Neural cell (in vitro differentiated cells): ENCODE measurements at regions not wholly inside any gene's neighbourhood (a gene's known extent, or its start where the extent isn't known, plus 50 kb on each side); places are given as distances from the start of the nearest gene placed in this dataset.

Source experiments
- H2AFZ ChIP-seq: fragments of 200-600, 300-800 bp; sonication (generic), shearing (Covaris generic); 2 replicates; pipeline ENCODE4 v1.6.0; 2014; ENCODE audit warnings: low read depth, mild to moderate bottlenecking, antibody characterized with exemption, low read length, moderate library complexity
- H3F3A ChIP-seq: fragments of 200-600 bp; shearing (Covaris generic); 2 replicates; pipeline ENCODE4 v1.6.1; 2016; ENCODE audit warnings: mild to moderate bottlenecking, moderate library complexity, mixed read lengths, antibody characterized with exemption, low read length; ENCODE audit not compliant: insufficient read depth, poor library complexity, severe bottlenecking
- H3K27ac ChIP-seq: fragments of 200-600, 300-800 bp; sonication (generic), shearing (Covaris generic); 2 replicates; pipeline ENCODE4 v1.5.1; 2014; ENCODE audit warnings: mild to moderate bottlenecking, low read length, moderate library complexity
- H3K27me3 ChIP-seq: fragments of 300-800, 200-600 bp; sonication (generic), shearing (Covaris generic); 2 replicates; pipeline ENCODE4 v1.6.0; 2014; ENCODE audit warnings: mild to moderate bottlenecking, low read depth, low read length, moderate library complexity; ENCODE audit not compliant: insufficient read depth
- H3K36me3 ChIP-seq: fragments of 300-800, 200-600 bp; sonication (generic), shearing (Covaris generic); 2 replicates; pipeline ENCODE4 v1.5.1; 2014; ENCODE audit warnings: mild to moderate bottlenecking, antibody characterized with exemption, low read length, moderate library complexity; ENCODE audit not compliant: insufficient read depth
- H3K4me2 ChIP-seq: fragments of 300-800, 200-600 bp; sonication (generic), shearing (Covaris generic); 2 replicates; pipeline ENCODE4 v1.6.0; 2014; ENCODE audit warnings: mild to moderate bottlenecking, low read length
- H3K4me3 ChIP-seq: fragments of 300-800, 200-600 bp; sonication (generic), shearing (Covaris generic); 2 replicates; pipeline ENCODE4 v1.5.1; 2014; ENCODE audit warnings: mild to moderate bottlenecking, low read length, moderate library complexity
- H3K79me2 ChIP-seq: fragments of 200-600 bp; shearing (Covaris generic); replicated peaks from 2 replicates; pipeline ENCODE4 v1.6.0; 2014; ENCODE audit warnings: mild to moderate bottlenecking, low read length, moderate library complexity; ENCODE audit not compliant: insufficient read depth
- H3K9ac ChIP-seq: fragments of 300-800, 200-600 bp; sonication (generic), shearing (Covaris generic); 2 replicates; pipeline ENCODE4 v1.6.1; 2016; ENCODE audit warnings: mild to moderate bottlenecking, low read length, mixed read lengths
- H3K9me2 ChIP-seq: fragments of 200-600 bp; shearing (Covaris generic); 2 replicates; pipeline ENCODE4 v1.6.1; 2016; ENCODE audit warnings: mild to moderate bottlenecking, low read length, mixed read lengths; ENCODE audit not compliant: insufficient read depth
- H3K9me3 ChIP-seq: fragments of 200-600, 300-800 bp; sonication (generic), shearing (Covaris generic); 2 replicates; pipeline ENCODE4 v1.6.1; 2016; ENCODE audit warnings: mild to moderate bottlenecking, mixed run types, low read length, moderate library complexity, mixed read lengths
- H4K20me1 ChIP-seq: fragments of 200-600 bp; shearing (Covaris generic); 2 replicates; pipeline ENCODE4 v1.6.1; 2016; ENCODE audit warnings: mild to moderate bottlenecking, mixed run types; ENCODE audit not compliant: insufficient read depth
- CTCF ChIP-seq: fragments of 450-650 bp; IDR thresholded peaks from 2 replicates; pipeline ENCODE4 v1.5.1; 2014; ENCODE audit warnings: antibody characterized with exemption, mild to moderate bottlenecking, moderate library complexity; ENCODE audit not compliant: poor library complexity, severe bottlenecking
- EP300 ChIP-seq: fragments of 450-650 bp; conservative IDR thresholded peaks from 2 replicates; pipeline ENCODE4 v1.6.1; 2014; ENCODE audit warnings: antibody characterized with exemption, mild to moderate bottlenecking, moderate library complexity; ENCODE audit not compliant: poor library complexity, severe bottlenecking
- EZH2 ChIP-seq: fragments of 200-600, 300-800 bp; shearing (Covaris generic), sonication (generic); IDR thresholded peaks from 2 replicates; pipeline ENCODE4 v1.6.1; 2014; ENCODE audit warnings: antibody characterized with exemption, low read length, borderline replicate concordance, mild to moderate bottlenecking; ENCODE audit not compliant: insufficient read depth, poor library complexity, severe bottlenecking
- MXI1 ChIP-seq: fragments of 450-650 bp; conservative IDR thresholded peaks from 2 replicates; pipeline ENCODE4 v1.6.1; 2014; ENCODE audit warnings: antibody characterized with exemption, mild to moderate bottlenecking; ENCODE audit not compliant: poor library complexity, severe bottlenecking
- POLR2AphosphoS5 ChIP-seq: IDR thresholded peaks from 2 replicates; pipeline ENCODE4 v1.6.1; 2012
- RAD21 ChIP-seq: fragments of 450-650 bp; conservative IDR thresholded peaks from 2 replicates; pipeline ENCODE4 v1.6.1; 2014; ENCODE audit warnings: antibody characterized with exemption, mild to moderate bottlenecking, moderate library complexity
- REST ChIP-seq: IDR thresholded peaks from 2 replicates; pipeline ENCODE4 v1.6.1; 2012; ENCODE audit warnings: borderline replicate concordance
- SMC3 ChIP-seq: fragments of 450-650 bp; conservative IDR thresholded peaks from 2 replicates; pipeline ENCODE4 v1.6.1; 2014; ENCODE audit warnings: antibody characterized with exemption, mild to moderate bottlenecking, moderate library complexity; ENCODE audit not compliant: poor library complexity
- TAF1 ChIP-seq: IDR thresholded peaks from 2 replicates; pipeline ENCODE4 v1.6.1; 2012; ENCODE audit warnings: low read depth

GRCh38 chr10:120314442-120314841 lies 142.6 kb upstream of the PLPP4 start:
- H3K79me2 ChIP-seq, result no peaks in the 10 kb centered on the region
- H2AFZ ChIP-seq, result no peak overlapping the region
- no peaks in the 10 kb centered on the region for H3K27me3 ChIP-seq
- TF ChIP-seq EP300 (no peak), RAD21 (no peak), POLR2AphosphoS5 (no peak), EZH2 (no peak), SMC3 (no peak), TAF1 (no peak), REST (no peak)
- no peak overlapping the region for H3K27ac ChIP-seq
- no peaks in the 10 kb centered on the region for H3F3A ChIP-seq
- H3K36me3 ChIP-seq, result no peaks in the 10 kb centered on the region
- no peak overlapping the region for H3K4me3 ChIP-seq
- no peaks in the 10 kb centered on the region for H3K9me2 ChIP-seq
- no peaks in the 10 kb centered on the region for H3K9me3 ChIP-seq
- H4K20me1 ChIP-seq, result no peaks in the 10 kb centered on the region
- H3K4me2 ChIP-seq, result no peak overlapping the region
- H3K9ac ChIP-seq, result no peak overlapping the region

- Histone ChIP-seq H3K27me3 (no peaks in the 10 kb centered on the region), H3K9ac (no peak overlapping the region), H3K9me2 (no peaks in the 10 kb centered on the region), H3K79me2 (no peaks in the 10 kb centered on the region), H3K9me3 (no peaks in the 10 kb centered on the region), H2AFZ (no peak overlapping the region), H3K4me3 (no peak overlapping the region), H3K4me2 (no peak overlapping the region), H3F3A (no peaks in the 10 kb centered on the region), H4K20me1 (no peaks in the 10 kb centered on the region), H3K27ac (no peak overlapping the region), H3K36me3 (no peaks in the 10 kb centered on the region)
- TF ChIP-seq CTCF, result no peak
- no peak for TF ChIP-seq TAF1
- TF ChIP-seq EZH2, result no peak
- TF ChIP-seq MXI1, result no peak
- TF ChIP-seq EP300, result no peak
- no peak for TF ChIP-seq RAD21
- no peak for TF ChIP-seq REST
- TF ChIP-seq POLR2AphosphoS5, result no peak
- no peak for TF ChIP-seq SMC3
Observed at GRCh38 chr10:120318862-120319261, 138.2 kb upstream of the PLPP4 start.
